ENCODE measurements at regions not wholly inside any gene's neighbourhood (a gene's known extent, or its start where the extent isn't known, plus 50 kb on each side); places are given as distances from the start of the nearest gene placed in this dataset.

DNA sequence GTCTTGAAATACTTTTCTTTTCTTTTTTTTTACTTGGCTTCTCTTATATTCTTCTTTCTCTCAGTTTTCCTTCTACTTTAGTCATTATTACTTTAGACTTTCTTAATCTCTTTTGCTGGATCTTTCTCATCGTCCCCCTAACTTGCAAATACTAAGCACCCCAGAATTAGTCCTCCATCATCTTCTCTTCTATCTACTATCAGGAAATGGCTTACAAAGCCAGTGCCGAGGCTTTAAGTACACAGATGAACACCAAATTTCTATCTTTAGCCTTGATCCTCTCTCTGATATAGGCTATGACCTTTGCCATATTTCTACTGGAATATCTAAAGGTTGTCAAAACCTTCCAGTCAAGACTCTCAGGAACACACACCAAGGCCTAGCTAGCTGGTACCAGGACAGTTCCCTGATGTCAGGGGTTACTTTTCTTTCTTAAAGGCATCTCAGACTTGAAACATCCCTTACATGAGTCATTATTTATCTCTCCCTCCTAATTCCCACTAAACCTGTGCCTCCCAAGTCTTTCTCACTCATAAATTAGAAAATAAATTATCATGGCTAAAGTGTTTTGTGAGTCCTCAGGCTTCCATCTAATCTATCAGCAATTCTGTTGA, 278.6 kb upstream of the TCF21 start:
- Mint-ChIP-seq H3K4me1 (ENCODE audit: low read depth) (no peaks in the 10 kb centered on the region), H3K27me3 (no peaks in the 10 kb centered on the region), H3K36me3 (no peaks in the 10 kb centered on the region), H3K4me3 (no peak overlapping the region), H3K9me3 (no peaks in the 10 kb centered on the region), H3K27ac (no peak overlapping the region)
- intact Hi-C loops (cut with micrococcal nuclease): no loop called here
- POLR2A ChIA-PET: no interaction called here
- no peak for DNase-seq
- CTCF ChIA-PET: no interaction called here

DNA sequence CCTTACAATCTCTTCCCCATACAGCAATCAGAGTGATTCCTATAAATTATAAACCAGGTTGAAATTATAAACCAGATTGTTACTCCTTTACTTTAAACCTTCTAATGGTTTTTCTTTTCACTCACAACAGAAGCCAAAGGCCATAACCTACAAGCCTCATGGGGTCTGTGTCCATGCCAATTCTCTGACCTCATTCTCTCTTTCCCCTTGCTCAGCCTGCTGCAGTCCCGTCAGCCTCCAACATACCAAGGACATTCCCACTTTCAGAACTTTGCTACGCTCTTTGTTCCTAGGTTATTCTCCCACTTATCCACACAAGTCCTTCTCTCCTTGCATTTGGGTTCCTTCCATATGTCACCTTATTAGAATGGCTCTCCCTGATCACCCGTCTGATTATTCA, 277.9 kb upstream of the TCF21 start:
- Mint-ChIP-seq H3K4me1 (ENCODE audit: low read depth) (no peaks in the 10 kb centered on the region), H3K4me3 (no peak overlapping the region), H3K27me3 (no peaks in the 10 kb centered on the region), H3K27ac (no peak overlapping the region), H3K9me3 (no peaks in the 10 kb centered on the region), H3K36me3 (no peaks in the 10 kb centered on the region)
- CTCF ChIA-PET: no interaction called here
- intact Hi-C loops (cut with micrococcal nuclease): no loop called here
- no peak for DNase-seq
- POLR2A ChIA-PET: no interaction called here

DNA sequence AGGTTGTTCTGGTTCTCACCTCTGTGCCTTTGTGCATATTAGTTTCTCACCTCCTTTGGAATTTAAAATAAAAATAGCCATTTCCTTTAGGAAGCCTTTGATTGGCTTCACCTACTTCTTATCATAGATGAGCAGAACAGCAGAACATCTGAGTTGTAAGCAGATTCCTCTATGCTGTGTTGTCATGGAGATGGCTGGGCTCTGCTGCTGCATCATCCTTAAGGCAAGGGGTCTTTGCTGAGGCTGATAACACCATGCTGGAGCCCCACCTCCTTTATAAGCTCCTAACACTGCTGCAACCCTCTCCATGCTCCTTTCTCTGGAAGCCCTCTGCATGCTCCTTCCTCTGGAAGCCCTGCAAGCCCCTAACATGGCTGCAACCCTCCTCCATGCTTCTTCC, 276.5 kb upstream of the TCF21 start:
- Mint-ChIP-seq H3K4me3 (no peak overlapping the region), H3K36me3 (no peaks in the 10 kb centered on the region), H3K9me3 (no peaks in the 10 kb centered on the region), H3K4me1 (ENCODE audit: low read depth) (no peaks in the 10 kb centered on the region), H3K27me3 (no peaks in the 10 kb centered on the region), H3K27ac (no peak overlapping the region)
- intact Hi-C loops (cut with micrococcal nuclease): no loop called here
- no peak for DNase-seq
- POLR2A ChIA-PET: no interaction called here
- CTCF ChIA-PET: no interaction called here

DNA sequence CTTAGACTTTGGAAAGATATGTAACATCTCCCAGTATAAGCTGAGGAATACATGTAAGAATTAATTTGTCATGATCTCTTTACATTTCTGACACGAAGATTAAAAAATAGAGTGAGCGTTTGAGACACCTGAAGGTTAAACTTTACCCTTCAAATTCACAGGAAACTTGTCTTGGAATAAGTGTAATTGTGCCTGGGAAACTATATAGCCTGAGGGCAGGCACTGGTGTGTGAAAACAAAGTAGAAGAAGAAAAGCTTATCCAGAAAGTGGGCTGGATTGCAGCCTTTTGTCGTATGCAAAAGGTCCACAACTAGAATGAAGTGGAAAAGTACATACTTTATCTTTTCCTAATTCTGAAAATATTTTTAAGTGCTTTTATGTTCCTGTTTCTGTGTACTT, 275.7 kb upstream of the TCF21 start:
- ChIA-PET POLR2A (no interaction called here), CTCF (no interaction called here)
- Mint-ChIP-seq H3K4me1 (ENCODE audit: low read depth) (no peaks in the 10 kb centered on the region), H3K9me3 (no peaks in the 10 kb centered on the region), H3K27me3 (no peaks in the 10 kb centered on the region), H3K36me3 (no peaks in the 10 kb centered on the region), H3K27ac (no peak overlapping the region), H3K4me3 (no peak overlapping the region)
- intact Hi-C loops (cut with micrococcal nuclease): no loop called here
- no peak for DNase-seq

DNA sequence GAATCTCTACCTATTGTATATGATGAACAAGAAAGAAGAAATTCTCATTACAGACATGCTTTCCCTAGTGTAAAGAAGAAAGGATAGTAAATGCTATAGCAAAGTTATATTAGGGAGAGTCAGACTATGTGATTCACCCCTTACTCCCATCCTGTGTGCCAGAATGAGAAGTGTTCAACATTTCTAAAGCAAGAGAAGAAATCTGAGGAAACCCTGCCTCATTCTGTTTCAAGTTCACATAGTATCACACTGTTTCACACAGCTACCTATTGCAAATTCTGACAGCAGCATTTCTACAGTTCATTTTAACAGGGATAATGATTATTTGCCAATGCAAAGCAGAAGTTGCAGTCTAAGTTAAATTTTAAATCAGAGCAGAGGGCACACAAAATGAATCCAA, 267.2 kb upstream of the TCF21 start:
- no peaks in the 10 kb centered on the region for H3K27me3 Mint-ChIP-seq
- intact Hi-C loops (cut with micrococcal nuclease): no loop called here
- no peak overlapping the region for H3K4me3 Mint-ChIP-seq
- DNase-seq: no peak
- H3K36me3 Mint-ChIP-seq: no peaks in the 10 kb centered on the region
- ChIA-PET POLR2A (no interaction called here), CTCF (no interaction called here)
- H3K27ac Mint-ChIP-seq: no peak overlapping the region
- no peaks in the 10 kb centered on the region for H3K4me1 Mint-ChIP-seq (ENCODE audit: low read depth)
- H3K9me3 Mint-ChIP-seq: peaks cover 6% of the 10 kb centered on the region

DNA sequence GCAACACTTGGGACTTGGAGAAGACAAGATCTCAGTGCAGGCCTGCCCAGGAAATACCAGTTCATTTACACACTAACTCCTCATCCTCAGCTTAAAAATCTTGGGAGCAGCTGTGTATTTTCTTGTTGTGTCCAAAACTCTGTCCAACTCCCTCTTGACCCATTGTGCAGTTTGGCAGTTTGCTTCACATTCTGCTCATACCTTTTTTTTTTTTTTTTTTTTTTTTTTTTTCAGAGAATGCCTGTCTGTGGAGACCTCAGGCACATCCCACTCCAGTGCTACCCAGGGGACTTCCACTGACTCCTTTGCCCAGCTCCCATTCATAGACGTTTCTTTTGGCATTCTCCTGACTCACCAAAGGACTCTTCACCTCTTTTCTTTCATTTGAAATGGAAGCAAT, 265.8 kb upstream of the TCF21 start:
- Mint-ChIP-seq H3K27ac (no peak overlapping the region), H3K27me3 (no peaks in the 10 kb centered on the region), H3K9me3 (peaks cover 6% of the 10 kb centered on the region), H3K4me1 (ENCODE audit: low read depth) (no peaks in the 10 kb centered on the region), H3K4me3 (no peak overlapping the region), H3K36me3 (no peaks in the 10 kb centered on the region)
- no peak for DNase-seq
- ChIA-PET POLR2A (no interaction called here), CTCF (no interaction called here)
- intact Hi-C loops (cut with micrococcal nuclease): no loop called here

DNA sequence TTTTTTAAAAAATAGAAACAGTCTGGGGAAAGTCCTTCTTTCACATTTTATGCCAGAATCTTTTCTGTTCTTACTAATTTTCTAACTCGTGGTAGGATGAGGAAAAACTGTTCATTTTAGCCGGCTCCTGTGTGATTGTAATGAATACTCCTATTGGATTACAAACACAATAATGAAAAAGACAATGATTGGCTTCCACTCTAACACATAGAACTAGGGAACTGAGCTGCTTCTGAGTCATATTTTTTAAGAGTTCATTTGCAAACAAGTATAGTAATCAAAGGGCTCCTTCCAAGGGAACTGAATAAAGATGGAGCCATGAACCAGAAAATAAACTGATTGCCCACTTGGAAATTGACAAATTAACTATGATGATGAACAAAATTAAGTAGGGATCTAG, 265.3 kb upstream of the TCF21 start:
- intact Hi-C loops (cut with micrococcal nuclease): no loop called here
- Mint-ChIP-seq H3K27me3 (no peaks in the 10 kb centered on the region), H3K36me3 (no peaks in the 10 kb centered on the region), H3K27ac (no peak overlapping the region), H3K9me3 (peaks cover 4% of the 10 kb centered on the region), H3K4me1 (ENCODE audit: low read depth) (no peaks in the 10 kb centered on the region), H3K4me3 (no peak overlapping the region)
- ChIA-PET POLR2A (no interaction called here), CTCF (no interaction called here)
- DNase-seq: no peak

DNA sequence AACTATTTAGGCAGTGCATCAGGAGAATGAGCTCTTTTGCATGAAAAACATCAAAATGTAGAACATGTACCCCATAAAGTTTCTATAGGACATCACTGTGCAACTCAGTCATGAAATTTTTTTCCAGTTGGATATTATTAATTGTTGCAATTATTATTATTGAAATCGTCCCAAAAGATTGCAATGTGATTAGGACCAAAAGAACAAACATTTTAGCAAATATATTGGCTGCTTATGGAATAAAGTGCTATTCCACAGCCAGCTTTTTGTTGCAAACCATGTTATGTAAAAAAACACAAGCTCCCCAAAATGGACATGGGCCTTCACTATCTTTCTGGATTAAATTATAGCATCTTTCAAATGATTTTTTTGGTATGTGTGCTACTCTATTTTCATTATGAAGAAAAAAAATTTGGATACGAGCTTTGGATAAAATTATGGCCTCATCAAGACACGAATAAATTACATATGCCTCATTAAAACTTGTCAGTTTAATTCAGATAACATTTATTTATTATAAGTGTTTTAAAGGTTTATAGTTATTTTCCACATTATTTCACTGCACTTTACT, 262.7 kb upstream of the TCF21 start:
- H3K27ac Mint-ChIP-seq: no peak overlapping the region
- POLR2A ChIA-PET: no interaction called here
- H3K4me3 Mint-ChIP-seq: no peak overlapping the region
- intact Hi-C loops (cut with micrococcal nuclease): no loop called here
- no peaks in the 10 kb centered on the region for H3K9me3 Mint-ChIP-seq
- no peaks in the 10 kb centered on the region for H3K27me3 Mint-ChIP-seq
- H3K36me3 Mint-ChIP-seq: no peaks in the 10 kb centered on the region
- H3K4me1 Mint-ChIP-seq (ENCODE audit: low read depth): no peaks in the 10 kb centered on the region
- CTCF ChIA-PET: no interaction called here
- DNase-seq: no peak

DNA sequence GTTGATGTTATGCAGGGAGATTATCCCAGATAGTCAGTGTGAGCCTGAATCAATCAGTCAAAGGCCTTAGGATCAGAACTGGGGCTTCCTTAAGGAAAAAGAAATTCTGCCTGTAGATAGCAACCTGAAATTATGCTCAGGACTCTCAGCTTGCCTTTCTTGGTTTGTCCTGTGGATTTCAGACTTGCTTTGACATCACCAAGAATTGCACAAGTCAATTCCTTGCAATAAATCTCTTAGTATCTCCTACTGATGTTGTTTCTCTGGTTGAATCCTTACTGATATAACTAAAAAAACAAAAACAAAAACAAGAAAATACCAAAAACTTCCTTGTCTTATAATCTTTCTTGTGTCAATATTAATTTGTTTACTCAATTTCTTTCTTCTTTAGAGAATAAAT, 258.9 kb upstream of the TCF21 start:
- CTCF ChIA-PET: no interaction called here
- DNase-seq: no peak
- H3K4me3 Mint-ChIP-seq: no peak overlapping the region
- H3K4me1 Mint-ChIP-seq (ENCODE audit: low read depth): no peaks in the 10 kb centered on the region
- H3K27me3 Mint-ChIP-seq: no peaks in the 10 kb centered on the region
- H3K9me3 Mint-ChIP-seq: no peaks in the 10 kb centered on the region
- H3K36me3 Mint-ChIP-seq: no peaks in the 10 kb centered on the region
- intact Hi-C loops (cut with micrococcal nuclease): no loop called here
- POLR2A ChIA-PET: no interaction called here
- H3K27ac Mint-ChIP-seq: no peak overlapping the region

DNA sequence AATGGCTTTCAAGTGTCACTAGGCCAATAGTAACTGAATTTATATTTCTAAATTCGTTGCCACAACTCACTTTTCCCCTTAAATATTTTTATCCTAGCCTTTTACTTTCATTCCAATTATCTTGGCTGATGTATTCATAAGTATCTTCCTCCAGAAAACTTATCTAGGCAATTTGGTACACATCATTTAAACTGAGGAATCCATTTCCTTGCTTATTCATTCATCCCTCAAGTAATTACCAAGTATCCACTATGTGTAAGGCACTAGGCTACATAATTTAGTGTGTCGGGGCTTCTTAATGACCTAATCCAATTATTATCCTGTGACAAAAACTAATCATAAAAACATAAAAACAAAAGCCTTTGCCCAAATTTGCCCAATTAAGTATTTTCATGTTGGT, 258.3 kb upstream of the TCF21 start:
- no peak for DNase-seq
- Mint-ChIP-seq H3K27me3 (no peaks in the 10 kb centered on the region), H3K27ac (no peak overlapping the region), H3K4me1 (ENCODE audit: low read depth) (no peaks in the 10 kb centered on the region), H3K4me3 (no peak overlapping the region), H3K9me3 (no peaks in the 10 kb centered on the region), H3K36me3 (no peaks in the 10 kb centered on the region)
- CTCF ChIA-PET: no interaction called here
- POLR2A ChIA-PET: no interaction called here
- intact Hi-C loops (cut with micrococcal nuclease): no loop called here

DNA sequence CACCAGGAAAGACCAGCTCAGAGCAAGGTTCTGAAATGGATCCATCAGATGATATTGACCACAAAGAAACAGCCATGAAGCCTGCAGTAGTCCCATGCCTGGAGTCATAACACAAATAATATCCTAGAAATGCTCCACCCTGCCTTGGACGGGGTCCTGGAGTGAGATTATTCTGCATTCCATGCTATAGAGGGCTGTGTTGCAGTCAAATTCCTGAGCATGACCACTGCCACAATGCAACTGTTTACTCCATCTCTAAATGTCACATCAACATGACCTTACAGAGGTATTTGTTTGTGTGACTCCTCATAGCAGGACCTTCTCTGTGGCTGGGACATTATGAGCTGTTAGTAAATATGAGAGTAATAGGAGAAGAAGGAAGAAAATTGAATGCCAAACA, 257.5 kb upstream of the TCF21 start:
- ChIA-PET POLR2A (no interaction called here), CTCF (no interaction called here)
- intact Hi-C loops (cut with micrococcal nuclease): no loop called here
- no peak overlapping the region for H3K4me3 Mint-ChIP-seq
- no peak for DNase-seq
- H3K9me3 Mint-ChIP-seq: no peaks in the 10 kb centered on the region
- H3K4me1 Mint-ChIP-seq (ENCODE audit: low read depth): no peaks in the 10 kb centered on the region
- no peak overlapping the region for H3K27ac Mint-ChIP-seq
- no peaks in the 10 kb centered on the region for H3K36me3 Mint-ChIP-seq
- no peaks in the 10 kb centered on the region for H3K27me3 Mint-ChIP-seq

DNA sequence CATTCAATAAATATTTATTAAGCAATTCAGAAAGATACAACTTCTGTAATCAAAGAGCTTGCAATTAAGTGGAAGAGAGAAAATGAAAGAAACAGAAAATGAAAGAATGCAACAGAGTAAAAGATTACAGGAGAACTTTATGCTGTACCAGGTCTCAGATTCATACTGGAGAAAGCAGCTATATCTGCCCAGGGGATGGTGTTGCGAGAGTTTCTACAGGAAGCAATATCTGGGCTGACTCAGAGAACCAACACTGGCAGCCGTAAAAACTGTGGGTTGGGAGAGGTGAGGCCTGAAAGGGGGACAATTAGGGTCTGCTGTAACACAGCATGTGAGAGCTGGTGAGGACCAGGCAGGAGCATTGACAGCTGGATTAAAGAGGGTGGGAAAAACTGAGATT, 256.7 kb upstream of the TCF21 start:
- DNase-seq: no peak
- no peak overlapping the region for H3K4me3 Mint-ChIP-seq
- no peaks in the 10 kb centered on the region for H3K36me3 Mint-ChIP-seq
- H3K27me3 Mint-ChIP-seq: no peaks in the 10 kb centered on the region
- intact Hi-C loops (cut with micrococcal nuclease): no loop called here
- no peaks in the 10 kb centered on the region for H3K9me3 Mint-ChIP-seq
- ChIA-PET CTCF (no interaction called here), POLR2A (no interaction called here)
- H3K4me1 Mint-ChIP-seq (ENCODE audit: low read depth): no peaks in the 10 kb centered on the region
- no peak overlapping the region for H3K27ac Mint-ChIP-seq

DNA sequence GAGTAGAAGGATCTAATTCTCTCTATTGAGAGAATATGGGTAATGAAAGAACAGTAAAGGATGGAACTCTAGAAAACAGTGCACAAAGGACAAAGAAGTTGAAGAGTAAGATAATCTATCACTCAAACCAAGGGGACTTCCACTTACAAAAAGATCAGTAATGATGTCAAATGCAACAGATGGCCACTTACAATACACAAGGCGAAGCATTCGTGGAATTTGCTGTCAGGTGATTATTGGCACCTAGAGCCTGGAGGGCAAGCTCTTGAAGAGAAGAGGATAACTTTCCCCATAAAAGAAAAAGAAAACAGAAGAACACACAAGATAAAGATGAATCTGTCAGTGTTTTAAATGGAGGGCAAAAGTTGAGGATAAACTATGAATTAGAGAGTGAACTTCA, 256.0 kb upstream of the TCF21 start:
- no peaks in the 10 kb centered on the region for H3K27me3 Mint-ChIP-seq
- intact Hi-C loops (cut with micrococcal nuclease): no loop called here
- H3K4me1 Mint-ChIP-seq (ENCODE audit: low read depth): no peaks in the 10 kb centered on the region
- H3K9me3 Mint-ChIP-seq: no peaks in the 10 kb centered on the region
- no peak for DNase-seq
- ChIA-PET CTCF (no interaction called here), POLR2A (no interaction called here)
- H3K4me3 Mint-ChIP-seq: no peak overlapping the region
- H3K27ac Mint-ChIP-seq: no peak overlapping the region
- no peaks in the 10 kb centered on the region for H3K36me3 Mint-ChIP-seq

DNA sequence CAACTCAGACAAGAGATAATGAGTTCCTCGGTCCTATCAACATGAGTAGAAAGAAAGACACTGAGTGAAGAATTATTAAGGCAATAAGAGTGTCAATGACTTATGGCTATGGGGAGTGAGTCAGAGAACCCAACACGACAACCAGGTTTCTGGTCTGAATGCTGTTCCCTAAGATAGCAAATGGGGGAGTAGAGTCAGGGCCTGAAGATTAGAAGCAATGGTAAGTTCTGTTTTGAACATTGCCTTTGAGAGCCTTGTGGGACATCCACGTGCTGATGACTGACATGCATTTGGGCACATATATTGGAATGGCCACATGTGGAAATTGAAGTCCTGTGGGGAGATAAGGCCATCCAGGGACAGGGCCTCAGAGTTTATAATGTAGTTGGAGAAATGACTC, 254.4 kb upstream of the TCF21 start:
- H3K27ac Mint-ChIP-seq: no peak overlapping the region
- no peaks in the 10 kb centered on the region for H3K36me3 Mint-ChIP-seq
- H3K4me3 Mint-ChIP-seq: no peak overlapping the region
- H3K9me3 Mint-ChIP-seq: peaks cover 2% of the 10 kb centered on the region
- no peak for DNase-seq
- ChIA-PET CTCF (no interaction called here), POLR2A (no interaction called here)
- intact Hi-C loops (cut with micrococcal nuclease): no loop called here
- no peaks in the 10 kb centered on the region for H3K4me1 Mint-ChIP-seq (ENCODE audit: low read depth)
- H3K27me3 Mint-ChIP-seq: no peaks in the 10 kb centered on the region

Measured in activated CD4-positive, alpha-beta memory T cell treated with anti-CD3 and anti-CD28 coated beads for 36 hours (primary cell).